ENCODE measurements at regions not wholly inside any gene's neighbourhood (a gene's known extent, or its start where the extent isn't known, plus 50 kb on each side); places are given as distances from the start of the nearest gene placed in this dataset.

DNA sequence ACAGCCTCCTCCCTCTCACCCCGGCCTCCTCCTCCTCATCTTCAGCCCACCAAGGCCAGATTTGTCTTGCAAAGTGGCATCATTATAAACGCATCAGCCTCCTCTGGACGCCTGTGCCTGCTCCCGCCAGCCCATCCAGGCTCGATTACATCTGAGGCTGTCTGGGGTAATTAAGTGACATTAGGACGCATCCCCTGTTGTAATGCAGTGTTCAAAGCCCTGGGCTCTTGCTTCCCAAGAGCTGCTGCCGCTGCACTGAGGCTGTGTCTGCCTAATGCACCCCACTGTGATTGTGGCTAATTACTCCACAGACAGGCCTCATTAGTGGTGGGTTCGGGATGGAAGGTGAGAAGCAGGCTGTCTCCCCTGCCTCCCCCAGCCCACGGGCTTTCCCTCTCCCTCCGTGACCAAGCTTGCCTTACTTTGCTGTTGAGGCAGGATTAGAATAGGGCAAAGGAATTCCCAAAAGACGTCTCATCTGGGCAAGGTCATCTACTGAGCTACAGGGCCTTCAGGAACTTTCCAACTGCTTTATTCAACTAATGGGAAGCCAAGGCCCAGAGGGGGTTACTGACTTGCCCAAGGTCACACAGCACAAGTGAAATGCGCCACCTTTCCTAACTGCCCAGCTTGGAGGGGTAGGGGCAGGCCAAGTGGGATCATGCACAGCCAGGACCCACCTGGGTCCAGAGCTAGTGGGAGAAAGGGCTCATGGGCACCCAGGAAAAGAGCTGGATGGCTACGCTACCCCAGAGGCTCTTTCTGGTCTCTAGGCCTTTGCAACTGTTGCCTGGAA lies 66.2 kb upstream of the PCBD1 start:
- intact Hi-C loops (cut with DNase I) = no loop called here
- Histone ChIP-seq H3K9me3 (no peaks in the 10 kb centered on the region), H3K27me3 (peaks cover 0 to 9% (median 0%) of the 10 kb centered on the region in 4 donors), H3K27ac (no peak overlapping the region), H3K4me1 (no peaks in the 10 kb centered on the region), H3K4me3 (no peak overlapping the region), H3K36me3 (no peaks in the 10 kb centered on the region)
- TF ChIP-seq, protein P1, sequence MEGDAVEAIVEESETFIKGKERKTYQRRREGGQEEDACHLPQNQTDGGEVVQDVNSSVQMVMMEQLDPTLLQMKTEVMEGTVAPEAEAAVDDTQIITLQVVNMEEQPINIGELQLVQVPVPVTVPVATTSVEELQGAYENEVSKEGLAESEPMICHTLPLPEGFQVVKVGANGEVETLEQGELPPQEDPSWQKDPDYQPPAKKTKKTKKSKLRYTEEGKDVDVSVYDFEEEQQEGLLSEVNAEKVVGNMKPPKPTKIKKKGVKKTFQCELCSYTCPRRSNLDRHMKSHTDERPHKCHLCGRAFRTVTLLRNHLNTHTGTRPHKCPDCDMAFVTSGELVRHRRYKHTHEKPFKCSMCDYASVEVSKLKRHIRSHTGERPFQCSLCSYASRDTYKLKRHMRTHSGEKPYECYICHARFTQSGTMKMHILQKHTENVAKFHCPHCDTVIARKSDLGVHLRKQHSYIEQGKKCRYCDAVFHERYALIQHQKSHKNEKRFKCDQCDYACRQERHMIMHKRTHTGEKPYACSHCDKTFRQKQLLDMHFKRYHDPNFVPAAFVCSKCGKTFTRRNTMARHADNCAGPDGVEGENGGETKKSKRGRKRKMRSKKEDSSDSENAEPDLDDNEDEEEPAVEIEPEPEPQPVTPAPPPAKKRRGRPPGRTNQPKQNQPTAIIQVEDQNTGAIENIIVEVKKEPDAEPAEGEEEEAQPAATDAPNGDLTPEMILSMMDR (IDR thresholded peaks at IDR 0.05) = no peak
- no peak for TF ChIP-seq POLR2A (IDR thresholded peaks at IDR 0.05)
- 52 to 75% methylated on average over 3 to 7 of the region's 13 CpGs for WGBS, 2 donors
- DNase-seq = no peak

DNA sequence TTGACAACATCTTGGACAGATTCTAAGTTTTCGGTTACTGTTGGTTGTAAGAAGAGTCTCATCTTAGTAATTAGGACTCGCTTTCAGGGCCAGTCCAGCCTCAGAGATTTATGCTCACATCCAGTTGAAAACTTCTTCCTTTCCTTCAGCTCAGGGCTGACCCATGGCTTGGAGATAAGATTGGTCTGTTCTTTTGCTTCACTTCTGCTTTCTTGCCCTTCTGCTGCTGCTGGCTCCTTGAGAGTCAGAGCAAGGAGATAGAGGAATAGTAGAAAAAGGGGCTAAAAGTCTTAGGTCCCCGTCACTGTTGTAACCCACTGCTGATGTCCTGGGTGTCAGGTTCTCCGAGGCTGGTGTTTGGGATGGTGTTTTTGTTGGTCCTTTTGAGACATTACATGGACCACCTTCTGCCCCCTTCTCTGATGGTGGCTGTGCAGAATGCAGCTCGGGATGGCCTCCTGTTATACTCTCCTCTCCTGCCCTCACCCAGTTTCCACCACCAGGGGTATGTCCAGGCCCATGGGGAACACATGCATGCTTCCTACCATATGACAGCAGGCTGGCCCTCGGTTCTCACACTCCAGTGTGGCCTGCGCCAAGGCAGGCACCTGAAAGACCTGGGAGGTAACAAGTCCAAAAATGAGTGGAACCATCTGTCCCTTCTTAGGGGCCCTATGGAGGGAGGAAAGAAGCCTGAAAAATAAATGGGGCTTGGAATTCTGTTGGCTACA lies 67.8 kb upstream of the PCBD1 start:
- DNase-seq = no peak
- no peaks in the 10 kb centered on the region for H3K9me3 ChIP-seq
- TF ChIP-seq, protein P1 (IDR thresholded peaks at IDR 0.05) = no peak
- no peak for TF ChIP-seq POLR2A (IDR thresholded peaks at IDR 0.05)

DNA sequence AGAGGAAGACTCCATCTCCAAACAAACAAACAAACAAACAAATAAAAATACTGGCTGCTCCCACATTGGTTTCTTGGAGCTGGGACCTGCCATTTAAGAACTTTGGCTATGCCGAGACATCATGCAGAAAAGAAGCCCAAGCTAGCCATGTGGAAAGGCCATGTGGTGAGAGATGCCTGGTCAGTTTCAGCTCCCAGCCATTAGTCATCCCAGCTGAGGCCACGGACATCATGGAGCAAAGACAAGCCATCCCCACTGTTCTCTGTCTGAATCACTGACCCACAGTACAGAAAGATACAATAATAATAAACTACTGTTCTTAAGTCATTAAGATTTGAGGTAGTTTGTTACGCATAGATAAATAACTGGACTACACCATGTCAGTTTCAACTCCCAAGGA lies 70.0 kb upstream of the PCBD1 start:
- no peaks in the 10 kb centered on the region for H3K36me3 ChIP-seq
- no peak overlapping the region for H3K4me3 ChIP-seq
- 92 to 95% methylated on average over 3 of the region's 3 CpGs for WGBS, 2 donors
- no peaks in the 10 kb centered on the region for H3K9me3 ChIP-seq
- no peak overlapping the region for H3K27ac ChIP-seq
- H3K27me3 ChIP-seq = peaks cover 0 to 17% (median 0%) of the 10 kb centered on the region in 4 donors
- DNase-seq = no peak
- TF ChIP-seq, protein P1 (IDR thresholded peaks at IDR 0.05) = no peak
- TF ChIP-seq POLR2A (IDR thresholded peaks at IDR 0.05) = no peak
- intact Hi-C loops (cut with DNase I) = no loop called here
- H3K4me1 ChIP-seq = no peaks in the 10 kb centered on the region

More for the DNA sequence above, 67.8 kb upstream of the PCBD1 start:
- H3K4me3 ChIP-seq = no peak overlapping the region
- H3K27ac ChIP-seq = no peak overlapping the region
- no peaks in the 10 kb centered on the region for H3K4me1 ChIP-seq
- intact Hi-C loops (cut with DNase I) = no loop called here
- WGBS, 2 donors = 42 to 52% methylated on average over 4 to 6 of the region's 7 CpGs
- no peaks in the 10 kb centered on the region for H3K36me3 ChIP-seq
- peaks cover 0 to 9% (median 0%) of the 10 kb centered on the region in 4 donors for H3K27me3 ChIP-seq

DNA sequence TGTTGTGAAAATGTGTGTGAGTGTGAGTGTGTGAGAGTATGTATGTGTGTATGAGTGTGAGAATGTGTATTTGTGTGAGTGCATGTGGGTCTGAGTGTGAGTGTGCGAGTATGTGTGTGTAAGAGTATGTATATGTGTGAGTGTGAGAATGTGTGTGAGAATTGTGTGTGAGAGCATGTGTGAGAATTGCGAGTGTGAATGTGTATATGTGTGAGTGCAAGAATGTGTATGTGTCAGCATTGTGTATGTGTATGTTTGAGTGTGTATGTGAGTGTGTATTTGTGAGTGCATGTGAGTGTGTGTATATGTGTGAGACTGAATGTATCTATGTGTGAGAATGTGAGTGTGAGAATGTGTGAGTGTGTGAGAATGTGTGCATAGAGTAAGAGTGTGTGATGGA lies 72.0 kb upstream of the PCBD1 start:
- H3K27ac ChIP-seq = no peak overlapping the region
- peaks cover 0 to 33% (median 0%) of the 10 kb centered on the region in 4 donors for H3K27me3 ChIP-seq
- intact Hi-C loops (cut with DNase I) = no loop called here
- H3K9me3 ChIP-seq = no peaks in the 10 kb centered on the region
- 85 to 86% methylated on average over 2 of the region's 2 CpGs for WGBS, 2 donors
- DNase-seq = no peak
- TF ChIP-seq, protein P1 (IDR thresholded peaks at IDR 0.05) = no peak
- no peak for TF ChIP-seq POLR2A (IDR thresholded peaks at IDR 0.05)
- no peak overlapping the region for H3K4me3 ChIP-seq
- no peaks in the 10 kb centered on the region for H3K36me3 ChIP-seq
- no peaks in the 10 kb centered on the region for H3K4me1 ChIP-seq
